Caco-2 (cell line): ENCODE measurements at regions not wholly inside any gene's neighbourhood (a gene's known extent, or its start where the extent isn't known, plus 50 kb on each side); places are given as distances from the start of the nearest gene placed in this dataset.

ENCODE experiments used
- BruUV-seq: library from RNA; stranded (reverse); fragments of 400-500 nt; replicated peaks from 2 replicates; lab custom pipeline; 2021; lab: Mats Ljungman, UMichigan
- CTCF ChIA-PET: fragments of 300-600 bp; sonication (Branson Sonifier 250); formaldehyde crosslinking; loops from one replicate; lab custom pipeline; 2022; ENCODE audit warnings: antibody characterized with exemption; lab: Charles Lee
- POLR2A ChIA-PET: fragments of 300-600 bp; sonication (Branson Sonifier 250); formaldehyde crosslinking; loops from one replicate; lab custom pipeline; 2022; ENCODE audit warnings: antibody characterized with exemption; lab: Charles Lee
- DNase-seq, 2 experiments: peaks; one replicate each; pipeline versions ENCODE4 v3.0.0 to v3.0.0-alpha.2; 2020 to 2022
- H3K27me3 ChIP-seq: replicated peaks from 2 replicates; pipeline ENCODE4 v1.6.0; 2011; ENCODE audit warnings: low read length; ENCODE audit not compliant: control insufficient read depth, insufficient read depth
- H3K36me3 ChIP-seq: 2 replicates; pipeline ENCODE4 v1.5.1; 2011; ENCODE audit warnings: low read length; ENCODE audit not compliant: control insufficient read depth, insufficient read depth
- H3K4me1 ChIP-seq: fragments of 250-450 bp; sonication (Bioruptor Pico); 2 replicates; pipeline ENCODE4 v1.5.1; 2020; ENCODE audit warnings: mild to moderate bottlenecking
- H3K4me3 ChIP-seq: 2 replicates; pipeline ENCODE4 v1.5.1; 2011; ENCODE audit warnings: low read depth, mild to moderate bottlenecking, control low read depth, low read length
- H3K9me3 ChIP-seq: fragments of 250-450 bp; sonication (Bioruptor Pico); 2 replicates; pipeline ENCODE4 v1.5.1; 2020; ENCODE audit warnings: mild to moderate bottlenecking, moderate library complexity
- H3K27ac Mint-ChIP-seq: one replicate; pipeline ENCODE4 v1.8.0; 2022; ENCODE audit warnings: mixed read lengths; ENCODE audit not compliant: unreplicated experiment
- H3K27me3 Mint-ChIP-seq: one replicate; pipeline ENCODE4 v1.8.0; 2022; ENCODE audit warnings: mixed read lengths; ENCODE audit not compliant: insufficient read depth, unreplicated experiment
- H3K36me3 Mint-ChIP-seq: one replicate; pipeline ENCODE4 v1.8.0; 2022; ENCODE audit warnings: mild to moderate bottlenecking, mixed read lengths; ENCODE audit not compliant: insufficient read depth, unreplicated experiment
- H3K4me1 Mint-ChIP-seq: one replicate; pipeline ENCODE4 v1.8.0; 2022; ENCODE audit warnings: low read depth, mixed read lengths; ENCODE audit not compliant: unreplicated experiment
- H3K4me3 Mint-ChIP-seq: one replicate; pipeline ENCODE4 v1.8.0; 2022; ENCODE audit warnings: mild to moderate bottlenecking, moderate library complexity, mixed read lengths; ENCODE audit not compliant: unreplicated experiment
- H3K9me3 Mint-ChIP-seq: one replicate; pipeline ENCODE4 v1.8.0; 2022; ENCODE audit warnings: mixed read lengths; ENCODE audit not compliant: unreplicated experiment
- intact Hi-C: fragments of 100-400 bp; cut with micrococcal nuclease; formaldehyde crosslinking; loops from one replicate; pipeline ENCODE4 v1.10.0; 2022; ENCODE audit not compliant: unreplicated experiment
- TF ChIP-seq, protein P1 (sequence below), 2 experiments: fragments of 200-600 bp in 1 of 2; IDR thresholded peaks; 1 replicate in 1 of 2; 2 replicates in 1 of 2; pipeline versions ENCODE4 v1.5.1 to v1.8.0; 2011 to 2022; ENCODE audit warnings: antibody characterized with exemption in 1 of 2, control low read depth in 1 of 2, inconsistent platforms in 1 of 2, low read depth in 1 of 2, low read length in 1 of 2, mild to moderate bottlenecking in 1 of 2, moderate library complexity in 1 of 2; ENCODE audit not compliant: insufficient read depth in 1 of 2, severe bottlenecking in 1 of 2, unreplicated experiment in 1 of 2

DNA sequence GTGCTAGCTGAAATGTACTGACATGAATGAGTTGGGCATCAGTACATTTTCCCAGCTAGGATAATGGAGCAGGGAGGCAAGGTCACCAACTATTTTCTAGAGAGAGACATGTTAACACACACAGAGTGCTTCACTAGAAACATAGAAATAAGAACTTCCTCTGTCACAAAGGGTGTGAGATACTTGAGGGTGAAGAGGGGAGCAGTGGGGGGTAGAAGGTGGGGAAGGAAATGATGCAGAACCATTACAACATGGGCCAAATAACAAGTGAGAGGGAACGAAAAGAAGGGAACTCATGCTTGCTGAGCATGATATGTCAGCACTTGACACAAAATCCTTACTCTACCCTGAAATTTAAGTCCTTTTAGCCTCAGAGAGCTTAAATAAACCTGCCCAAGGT lies 87.8 kb upstream of the RFC3 start:
- intact Hi-C loops: no loop called here
- POLR2A ChIA-PET: no interaction called here

GRCh38 chr13:33730619-33731018 lies 87.3 kb upstream of the RFC3 start:
- no peaks in the 10 kb centered on the region for H3K36me3 Mint-ChIP-seq
- Histone ChIP-seq H3K4me3 (no peak overlapping the region), H3K27me3 (no peaks in the 10 kb centered on the region), H3K36me3 (no peaks in the 10 kb centered on the region), H3K4me1 (peaks cover 6% of the 10 kb centered on the region; the same call in 1 of the 2 replicates), H3K9me3 (no peaks in the 10 kb centered on the region)
- no peaks in the 10 kb centered on the region for H3K4me1 Mint-ChIP-seq
- POLR2A ChIA-PET: no interaction called here
- TF ChIP-seq, protein P1, sequence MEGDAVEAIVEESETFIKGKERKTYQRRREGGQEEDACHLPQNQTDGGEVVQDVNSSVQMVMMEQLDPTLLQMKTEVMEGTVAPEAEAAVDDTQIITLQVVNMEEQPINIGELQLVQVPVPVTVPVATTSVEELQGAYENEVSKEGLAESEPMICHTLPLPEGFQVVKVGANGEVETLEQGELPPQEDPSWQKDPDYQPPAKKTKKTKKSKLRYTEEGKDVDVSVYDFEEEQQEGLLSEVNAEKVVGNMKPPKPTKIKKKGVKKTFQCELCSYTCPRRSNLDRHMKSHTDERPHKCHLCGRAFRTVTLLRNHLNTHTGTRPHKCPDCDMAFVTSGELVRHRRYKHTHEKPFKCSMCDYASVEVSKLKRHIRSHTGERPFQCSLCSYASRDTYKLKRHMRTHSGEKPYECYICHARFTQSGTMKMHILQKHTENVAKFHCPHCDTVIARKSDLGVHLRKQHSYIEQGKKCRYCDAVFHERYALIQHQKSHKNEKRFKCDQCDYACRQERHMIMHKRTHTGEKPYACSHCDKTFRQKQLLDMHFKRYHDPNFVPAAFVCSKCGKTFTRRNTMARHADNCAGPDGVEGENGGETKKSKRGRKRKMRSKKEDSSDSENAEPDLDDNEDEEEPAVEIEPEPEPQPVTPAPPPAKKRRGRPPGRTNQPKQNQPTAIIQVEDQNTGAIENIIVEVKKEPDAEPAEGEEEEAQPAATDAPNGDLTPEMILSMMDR (IDR thresholded peaks at IDR 0.05; ENCODE audit: insufficient read depth in 1 of 2, low read depth in 1 of 2, low read length in 1 of 2, severe bottlenecking in 1 of 2, unreplicated experiment in 1 of 2): no peak
- H3K4me3 Mint-ChIP-seq: no peak overlapping the region
- CTCF ChIA-PET: no interaction called here
- no peaks in the 10 kb centered on the region for H3K9me3 Mint-ChIP-seq
- BruUV-seq: no TSS peak
- no peak overlapping the region for H3K27ac Mint-ChIP-seq
- no peak for DNase-seq
- intact Hi-C loops: no loop called here
- no peaks in the 10 kb centered on the region for H3K27me3 Mint-ChIP-seq

More for the DNA sequence above, 87.8 kb upstream of the RFC3 start:
- CTCF ChIA-PET: no interaction called here
- Histone ChIP-seq H3K4me1 (peaks cover 4% of the 10 kb centered on the region; the same call in 1 of the 2 replicates), H3K27me3 (no peaks in the 10 kb centered on the region), H3K36me3 (no peaks in the 10 kb centered on the region), H3K9me3 (no peaks in the 10 kb centered on the region), H3K4me3 (no peak overlapping the region)
- Mint-ChIP-seq H3K4me3 (no peak overlapping the region), H3K4me1 (no peaks in the 10 kb centered on the region), H3K27me3 (no peaks in the 10 kb centered on the region), H3K9me3 (no peaks in the 10 kb centered on the region), H3K36me3 (no peaks in the 10 kb centered on the region), H3K27ac (no peak overlapping the region)
- TF ChIP-seq, protein P1 (IDR thresholded peaks at IDR 0.05; ENCODE audit: insufficient read depth in 1 of 2, low read depth in 1 of 2, low read length in 1 of 2, severe bottlenecking in 1 of 2, unreplicated experiment in 1 of 2): no peak
- no peak for DNase-seq
- BruUV-seq: no TSS peak

GRCh38 chr13:33735276-33735675 lies 82.7 kb upstream of the RFC3 start:
- H3K27me3 Mint-ChIP-seq: no peaks in the 10 kb centered on the region
- Histone ChIP-seq H3K4me3 (no peak overlapping the region), H3K4me1 (peaks cover 10% of the 10 kb centered on the region; the same call in 1 of the 2 replicates), H3K36me3 (no peaks in the 10 kb centered on the region), H3K9me3 (no peaks in the 10 kb centered on the region), H3K27me3 (no peaks in the 10 kb centered on the region)
- no peak for DNase-seq
- ChIA-PET POLR2A (no interaction called here), CTCF (no interaction called here)
- H3K4me3 Mint-ChIP-seq: no peak overlapping the region
- no TSS peak for BruUV-seq
- TF ChIP-seq, protein P1 (IDR thresholded peaks at IDR 0.05; ENCODE audit: insufficient read depth in 1 of 2, low read depth in 1 of 2, low read length in 1 of 2, severe bottlenecking in 1 of 2, unreplicated experiment in 1 of 2): no peak
- no peaks in the 10 kb centered on the region for H3K9me3 Mint-ChIP-seq
- H3K36me3 Mint-ChIP-seq: no peaks in the 10 kb centered on the region
- no peak overlapping the region for H3K27ac Mint-ChIP-seq
- H3K4me1 Mint-ChIP-seq: no peaks in the 10 kb centered on the region
- intact Hi-C loops: no loop called here
